Suppressor macrophage (primary cell): ENCODE measurements at regions not wholly inside any gene's neighbourhood (a gene's known extent, or its start where the extent isn't known, plus 50 kb on each side); places are given as distances from the start of the nearest gene placed in this dataset.

ENCODE experiments used
- DNase-seq, 4 experiments: peaks; one replicate each; pipeline ENCODE4 v3.0.0-alpha.2; 2020 to 2022

- DNase-seq = no peak
Measured at GRCh38 chr1:222098404-222098803, 356.5 kb upstream of the DUSP10 start.

- no peak for DNase-seq
Measured at GRCh38 chr1:222097588-222097987, 355.7 kb upstream of the DUSP10 start.

GRCh38 chr1:222096883-222097282 is 355.0 kb upstream of the DUSP10 start:
- no peak for DNase-seq

GRCh38 chr1:222096476-222096772 is 354.5 kb upstream of the DUSP10 start:
- no peak for DNase-seq

GRCh38 chr1:222095606-222096475 is 354.0 kb upstream of the DUSP10 start:
- DNase-seq = peak; percentile 64 to 79 (median 68)

- no peak for DNase-seq
Measured at GRCh38 chr1:222093518-222093917, 351.6 kb upstream of the DUSP10 start.

GRCh38 chr1:222090103-222090502 is 348.2 kb upstream of the DUSP10 start:
- peak in 3 of 4 experiments; percentile 3 to 5 (median 4) for DNase-seq

- no peak for DNase-seq
Measured at GRCh38 chr1:222087221-222087920, 345.5 kb upstream of the DUSP10 start.

- no peak for DNase-seq
Measured at GRCh38 chr1:222084996-222085395, 343.1 kb upstream of the DUSP10 start.

GRCh38 chr1:222084048-222084447 is 342.2 kb upstream of the DUSP10 start:
- DNase-seq = no peak

- no peak for DNase-seq
Measured at GRCh38 chr1:222081859-222082258, 340.0 kb upstream of the DUSP10 start.

- no peak for DNase-seq
Measured at GRCh38 chr1:222079566-222079965, 337.7 kb upstream of the DUSP10 start.

GRCh38 chr1:222077206-222077605 is 335.3 kb upstream of the DUSP10 start:
- no peak for DNase-seq

- DNase-seq = no peak
Measured at GRCh38 chr1:222074317-222074716, 332.4 kb upstream of the DUSP10 start.

- DNase-seq = no peak
Measured at GRCh38 chr1:222073307-222073995, 331.6 kb upstream of the DUSP10 start.

GRCh38 chr1:222071387-222071786 is 329.5 kb upstream of the DUSP10 start:
- DNase-seq = no peak

GRCh38 chr1:222068937-222069336 is 327.0 kb upstream of the DUSP10 start:
- peak in 2 of 4 experiments; percentile 16 to 25 for DNase-seq

GRCh38 chr1:222068101-222068500 is 326.2 kb upstream of the DUSP10 start:
- DNase-seq = no peak

GRCh38 chr1:222066539-222066938 is 324.6 kb upstream of the DUSP10 start:
- DNase-seq = no peak

- DNase-seq = no peak
Measured at GRCh38 chr1:222065234-222065633, 323.3 kb upstream of the DUSP10 start.

GRCh38 chr1:222064388-222065211 is 322.7 kb upstream of the DUSP10 start:
- peak; percentile 20 to 65 (median 58) for DNase-seq

- DNase-seq = no peak
Measured at GRCh38 chr1:222062640-222063039, 320.8 kb upstream of the DUSP10 start.
